H1 (cell line): ENCODE measurements at regions not wholly inside any gene's neighbourhood (a gene's known extent, or its start where the extent isn't known, plus 50 kb on each side); places are given as distances from the start of the nearest gene placed in this dataset.

Experiments used
- CTCF ChIA-PET: fragments of 300-600 bp; sonication (Branson Sonifier 250); formaldehyde crosslinking; loops from one replicate; lab custom pipeline; 2021; ENCODE audit not compliant: partially characterized antibody; lab: Charles Lee
- POLR2A ChIA-PET: fragments of 300-600 bp; sonication (Branson Sonifier 250); formaldehyde crosslinking; loops from one replicate; lab custom pipeline; 2021; ENCODE audit warnings: inconsistent platforms; ENCODE audit not compliant: partially characterized antibody; lab: Charles Lee
- DNase-seq, 2 experiments: peaks; one replicate each; pipeline versions ENCODE4 v3.0.0 to v3.0.0-alpha.2; 2010 to 2022; ENCODE audit warnings: low spot score in 2 of 2, low read depth in 1 of 2, mixed read lengths in 1 of 2
- FAIRE-seq: peaks from 2 replicates; lab custom pipeline; 2011; peaks lifted over from hg19 to GRCh38; lab: Jason Lieb, UNC
- H2AFZ ChIP-seq: 2 replicates; pipeline ENCODE4 v1.8.1; 2012; ENCODE audit warnings: low read length, inconsistent platforms
- H2AK5ac ChIP-seq: 2 replicates; pipeline ENCODE4 v1.6.1; 2013; ENCODE audit warnings: low read depth, low read length
- H2BK120ac ChIP-seq: replicated peaks from 2 replicates; pipeline ENCODE3; 2013; ENCODE audit warnings: low read depth, low read length, inconsistent platforms
- H2BK12ac ChIP-seq: 2 replicates; pipeline ENCODE4 v1.6.1; 2013; ENCODE audit warnings: low read depth, low read length
- H2BK15ac ChIP-seq: 2 replicates; pipeline ENCODE4 v1.6.1; 2013; ENCODE audit warnings: low read length
- H2BK20ac ChIP-seq: 2 replicates; pipeline ENCODE4 v1.6.1; 2013; ENCODE audit warnings: low read length
- H2BK5ac ChIP-seq: 2 replicates; pipeline ENCODE4 v1.6.1; 2013; ENCODE audit warnings: low read depth, low read length
- H3K14ac ChIP-seq: 2 replicates; pipeline ENCODE4 v1.6.1; 2013; ENCODE audit warnings: inconsistent platforms; ENCODE audit not compliant: insufficient read length
- H3K18ac ChIP-seq: 2 replicates; pipeline ENCODE4 v1.6.1; 2013; ENCODE audit warnings: low read length; ENCODE audit errors: extremely low read depth
- H3K23ac ChIP-seq: 2 replicates; pipeline ENCODE4 v1.6.1; 2013; ENCODE audit warnings: inconsistent platforms; ENCODE audit not compliant: insufficient read length
- H3K23me2 ChIP-seq: 2 replicates; pipeline ENCODE4 v1.6.1; 2013; ENCODE audit warnings: low read depth, low read length
- H3K27ac ChIP-seq: 2 replicates; pipeline ENCODE4 v1.6.1; 2011; ENCODE audit warnings: low read depth, low read length, inconsistent platforms
- H3K27me3 ChIP-seq, 4 experiments: replicated peaks in 1 of 4; 1 replicate in 1 of 4; 2 replicates in 3 of 4; pipeline versions ENCODE4 v1.6.1 to v1.8.1; 2011 to 2013; ENCODE audit warnings: low read length in 3 of 4, mild to moderate bottlenecking in 3 of 4, inconsistent platforms in 2 of 4, mixed read lengths in 2 of 4, moderate library complexity in 1 of 4; ENCODE audit not compliant: control insufficient read depth in 3 of 4, insufficient read depth in 3 of 4; ENCODE audit errors: extremely low read depth in 1 of 4
- H3K36me3 ChIP-seq, 4 experiments: 2 replicates each; pipeline versions ENCODE4 v1.6.1 to v1.8.1; 2011 to 2013; ENCODE audit warnings: mild to moderate bottlenecking in 4 of 4, low read length in 3 of 4, moderate library complexity in 2 of 4, control low read depth in 1 of 4, inconsistent platforms in 1 of 4; ENCODE audit not compliant: insufficient read depth in 4 of 4, control insufficient read depth in 2 of 4
- H3K4ac ChIP-seq: replicated peaks from 2 replicates; pipeline ENCODE3; 2013; ENCODE audit warnings: low read length, low read depth, mixed read lengths, inconsistent platforms; ENCODE audit not compliant: insufficient read length
- H3K4me1 ChIP-seq, 4 experiments: replicated peaks in 1 of 4; 1 replicate in 1 of 4; 2 replicates in 3 of 4; pipeline versions ENCODE4 v1.6.1 to v1.8.1; 2011 to 2013; ENCODE audit warnings: low read length in 3 of 4, inconsistent platforms in 2 of 4, mixed read lengths in 1 of 4; ENCODE audit not compliant: insufficient read depth in 4 of 4, control insufficient read depth in 3 of 4
- H3K4me2 ChIP-seq, 2 experiments: 2 replicates each; pipeline versions ENCODE4 v1.6.1 to v1.8.1; 2011 to 2013; ENCODE audit warnings: low read depth in 2 of 2, low read length in 2 of 2, control low read depth in 1 of 2, inconsistent platforms in 1 of 2, mild to moderate bottlenecking in 1 of 2; ENCODE audit not compliant: insufficient read depth in 1 of 2
- H3K4me3 ChIP-seq, 4 experiments: fragments of 200-600, 300-600 bp in 1 of 4; sonication (generic), shearing (Covaris generic), sonication (Bioruptor Twin) in 1 of 4; 2 replicates each; pipeline versions ENCODE4 v1.5.1 to v1.8.1; 2011 to 2016; ENCODE audit warnings: low read length in 4 of 4, low read depth in 3 of 4, control low read depth in 2 of 4, inconsistent platforms in 2 of 4, mild to moderate bottlenecking in 2 of 4, mixed read lengths in 1 of 4, moderate library complexity in 1 of 4; ENCODE audit not compliant: insufficient read depth in 2 of 4; ENCODE audit errors: extremely low read depth in 1 of 4
- H3K56ac ChIP-seq: replicated peaks from 2 replicates; pipeline ENCODE3; 2013; ENCODE audit warnings: low read depth, mild to moderate bottlenecking, mixed read lengths, low read length, inconsistent platforms; ENCODE audit not compliant: insufficient read length
- H3K79me1 ChIP-seq: 2 replicates; pipeline ENCODE4 v1.6.1; 2013; ENCODE audit warnings: low read depth, low read length, control low read depth
- H3K79me2 ChIP-seq, 2 experiments: 2 replicates each; pipeline versions ENCODE4 v1.6.1 to v1.8.1; 2012 to 2013; ENCODE audit warnings: low read length in 2 of 2, mild to moderate bottlenecking in 2 of 2, inconsistent platforms in 1 of 2; ENCODE audit not compliant: insufficient read depth in 2 of 2, control insufficient read depth in 1 of 2
- H3K9ac ChIP-seq, 4 experiments: replicated peaks in 1 of 4; 1 replicate in 1 of 4; 2 replicates in 3 of 4; pipeline versions ENCODE4 v1.6.1 to v1.8.1; 2011 to 2013; ENCODE audit warnings: low read depth in 3 of 4, low read length in 3 of 4, control low read depth in 2 of 4, mild to moderate bottlenecking in 2 of 4, moderate library complexity in 2 of 4, inconsistent platforms in 1 of 4; ENCODE audit errors: extremely low read depth in 1 of 4
- H3K9me3 ChIP-seq, 2 experiments: 2 replicates each; pipeline versions ENCODE4 v1.6.1 to v1.8.1; 2012 to 2013; ENCODE audit warnings: mild to moderate bottlenecking in 2 of 2, moderate library complexity in 2 of 2, control low read depth in 1 of 2, inconsistent platforms in 1 of 2, low read depth in 1 of 2, low read length in 1 of 2, mixed read lengths in 1 of 2; ENCODE audit not compliant: insufficient read depth in 2 of 2
- H4K20me1 ChIP-seq, 2 experiments: replicated peaks in 1 of 2; 2 replicates each; pipeline versions ENCODE3 to v1.8.1; 2011 to 2013; ENCODE audit warnings: inconsistent platforms in 2 of 2, low read length in 2 of 2, mild to moderate bottlenecking in 1 of 2; ENCODE audit not compliant: insufficient read depth in 2 of 2, control insufficient read depth in 1 of 2
- H4K5ac ChIP-seq: 2 replicates; pipeline ENCODE4 v1.6.1; 2013; ENCODE audit warnings: low read length, low read depth, mixed read lengths, inconsistent platforms; ENCODE audit not compliant: insufficient read length
- H4K8ac ChIP-seq: 2 replicates; pipeline ENCODE4 v1.8.0; 2013; ENCODE audit warnings: mild to moderate bottlenecking, moderate library complexity, low read length, inconsistent platforms; ENCODE audit not compliant: insufficient read depth; ENCODE audit errors: extremely low read depth
- H4K91ac ChIP-seq: replicated peaks from 2 replicates; pipeline ENCODE3; 2013; ENCODE audit warnings: low read length, mixed read lengths, inconsistent platforms; ENCODE audit not compliant: insufficient read length
- CHD2 ChIP-seq: IDR thresholded peaks from 2 replicates; pipeline ENCODE4 v1.6.1; 2012; ENCODE audit warnings: low read length, improper control_type of control experiment
- EP300 ChIP-seq, 2 experiments: IDR thresholded peaks; 1 replicate in 1 of 2; 2 replicates in 1 of 2; pipeline ENCODE4 v1.6.1; 2011 to 2012; ENCODE audit warnings: low read depth in 2 of 2, low read length in 2 of 2, mild to moderate bottlenecking in 2 of 2, borderline replicate concordance in 1 of 2, inconsistent platforms in 1 of 2, moderate library complexity in 1 of 2
- EZH2 ChIP-seq: fragments of 200-600 bp; sonication (generic); IDR thresholded peaks from 2 replicates; pipeline ENCODE4 v1.7.1; 2012; ENCODE audit warnings: low read depth, mild to moderate bottlenecking, moderate library complexity, low read length, inconsistent platforms; ENCODE audit not compliant: severe bottlenecking
- KDM1A ChIP-seq: fragments of 200-600, 300-600 bp; sonication (generic); IDR thresholded peaks from 2 replicates; pipeline ENCODE4 v1.7.1; 2016; ENCODE audit warnings: mild to moderate bottlenecking, low read length, borderline replicate concordance
- ZNF274 ChIP-seq: IDR thresholded peaks from 2 replicates; pipeline ENCODE4 v1.7.0; 2012; ENCODE audit warnings: low read length, borderline replicate concordance; ENCODE audit errors: extremely low read depth
- whole genome bisulfite sequencing, 2 experiments: shearing (Covaris generic) in 1 of 2; methylation state at CpG; one replicate each; pipeline versions ENCODE4 v1.1.6 to v1.1.7; 2013 to 2015; ENCODE audit warnings: low lambda C conversion rate in 2 of 2, mixed read lengths in 2 of 2, inconsistent platforms in 1 of 2, low coverage in 1 of 2, missing lambda C conversion rate in 1 of 2; ENCODE audit not compliant: insufficient replicate concordance in 2 of 2, insufficient coverage in 1 of 2, insufficient read length in 1 of 2; ENCODE audit errors: extremely low coverage in 1 of 2, missing lambda C conversion rate in 1 of 2; 5-methylcytosine and 5-hydroxymethylcytosine counted together

DNA sequence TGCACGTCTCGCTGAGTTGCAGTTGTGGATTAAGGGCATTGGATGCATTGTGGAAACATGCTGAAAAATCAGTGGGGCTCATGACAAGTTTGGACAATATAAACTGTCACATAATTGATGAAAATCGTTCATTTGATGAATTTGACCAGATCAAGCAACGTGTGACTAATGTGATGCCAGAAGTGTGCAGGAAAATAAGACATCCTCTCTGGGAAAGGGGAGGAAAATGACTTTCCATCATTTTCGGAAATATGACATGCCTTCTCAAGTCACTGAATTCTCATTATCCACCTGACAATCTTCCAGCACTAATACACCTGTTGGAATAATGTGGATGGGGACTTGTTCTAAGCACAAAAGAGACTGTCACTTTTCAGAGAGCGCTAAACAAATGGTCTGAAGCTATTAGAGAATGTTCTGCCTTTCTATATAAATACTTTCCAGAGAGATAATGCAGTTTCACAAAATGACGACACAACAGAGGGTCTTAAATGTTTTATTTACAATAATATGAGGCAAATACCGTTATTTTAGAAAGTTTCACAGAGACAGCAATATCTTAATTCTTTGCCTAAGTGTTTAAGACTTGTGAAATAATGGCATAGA lies 1741.9 kb upstream of the RAG2 start:
- no peaks in the 10 kb centered on the region; a peak in 1 of 4 replicates for H3K9me3 ChIP-seq
- no peaks in the 10 kb centered on the region for H3K23me2 ChIP-seq
- no peaks in the 10 kb centered on the region for H3K36me3 ChIP-seq
- H3K23ac ChIP-seq: no peak overlapping the region
- H4K91ac ChIP-seq: no peak overlapping the region
- POLR2A ChIA-PET: no interaction called here
- H3K4me1 ChIP-seq: no peaks in the 10 kb centered on the region
- H3K9ac ChIP-seq: no peak overlapping the region
- no peak overlapping the region for H3K4me2 ChIP-seq
- CTCF ChIA-PET: no interaction called here
- no peak overlapping the region for H2AFZ ChIP-seq
- no peak for FAIRE-seq
- no peak overlapping the region for H2BK20ac ChIP-seq
- no peak overlapping the region for H3K4me3 ChIP-seq
- no peak overlapping the region for H2BK15ac ChIP-seq
- H4K8ac ChIP-seq: no peak overlapping the region
- H3K18ac ChIP-seq: no peak overlapping the region
- H3K27me3 ChIP-seq: no peaks in the 10 kb centered on the region
- H4K5ac ChIP-seq: no peak overlapping the region
- no peak overlapping the region for H3K4ac ChIP-seq
- H3K79me1 ChIP-seq: no peaks in the 10 kb centered on the region
- no peak for DNase-seq
- H2BK5ac ChIP-seq: no peak overlapping the region
- no peak overlapping the region for H3K14ac ChIP-seq
- no peaks in the 10 kb centered on the region for H3K79me2 ChIP-seq
- no peak overlapping the region for H3K56ac ChIP-seq
- no peak overlapping the region for H3K27ac ChIP-seq
- WGBS, 2 experiments: 90% methylated on average over 8 of the region's 8 CpGs; no CpG with 5 or more reads in 1 of the 2 experiments
- no peak overlapping the region for H2BK120ac ChIP-seq
- H2BK12ac ChIP-seq: no peak overlapping the region
- H4K20me1 ChIP-seq: no peaks in the 10 kb centered on the region
- no peak overlapping the region for H2AK5ac ChIP-seq
- TF ChIP-seq CHD2 (no peak), KDM1A (no peak), ZNF274 (no peak), EZH2 (no peak), EP300 (IDR thresholded peaks at IDR 0.05; ENCODE audit: borderline replicate concordance in 1 of 2, low read depth in 2 of 2, low read length in 2 of 2) (no peak)
